GM18870 (cell line): ENCODE measurements at regions not wholly inside any gene's neighbourhood (a gene's known extent, or its start where the extent isn't known, plus 50 kb on each side); places are given as distances from the start of the nearest gene placed in this dataset.

Experiments
- ATAC-seq: cut with Tn5 transposase; IDR thresholded peaks from one replicate; pipeline ENCODE4 v1.9.1; 2021; ENCODE audit warnings: moderate library complexity; ENCODE audit not compliant: unreplicated experiment

DNA sequence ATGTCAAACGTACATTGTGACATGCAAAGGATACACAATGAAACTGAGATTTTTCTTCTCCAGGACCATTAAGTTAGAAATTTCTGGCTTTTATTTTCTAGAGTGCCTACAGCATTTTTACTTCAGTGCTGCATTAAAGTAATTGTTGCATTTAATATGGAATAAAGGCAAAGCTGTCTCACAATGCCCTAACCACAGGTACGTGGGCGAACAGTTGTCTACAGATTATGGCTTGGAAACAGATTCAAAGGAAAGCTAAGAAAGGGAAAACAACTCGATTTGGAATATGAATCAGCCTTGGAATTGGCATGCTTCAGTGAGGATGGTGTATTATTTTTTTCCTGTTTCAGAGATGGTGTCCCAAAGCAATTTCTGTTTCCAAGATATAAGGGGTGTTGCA is 79.1 kb upstream of the TUSC7 start:
- no peak for ATAC-seq

DNA sequence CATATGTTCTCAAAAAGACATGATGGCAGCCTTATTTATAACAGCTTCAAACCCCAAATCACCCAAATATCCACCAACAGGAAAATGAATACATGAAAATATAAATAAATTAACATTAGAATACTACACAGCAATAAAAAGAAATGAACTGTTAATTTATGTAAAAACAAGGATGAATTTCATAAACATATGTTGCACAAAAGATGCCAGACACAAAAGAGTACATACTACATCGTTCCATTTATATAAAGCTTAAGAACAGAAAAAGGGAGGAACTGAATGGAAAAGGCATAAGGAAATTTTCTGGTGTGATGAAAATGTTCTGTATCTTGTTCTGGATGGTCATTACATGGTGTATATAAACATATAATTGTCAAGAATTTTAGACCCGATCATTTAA is 69.9 kb upstream of the TUSC7 start:
- no peak for ATAC-seq

DNA sequence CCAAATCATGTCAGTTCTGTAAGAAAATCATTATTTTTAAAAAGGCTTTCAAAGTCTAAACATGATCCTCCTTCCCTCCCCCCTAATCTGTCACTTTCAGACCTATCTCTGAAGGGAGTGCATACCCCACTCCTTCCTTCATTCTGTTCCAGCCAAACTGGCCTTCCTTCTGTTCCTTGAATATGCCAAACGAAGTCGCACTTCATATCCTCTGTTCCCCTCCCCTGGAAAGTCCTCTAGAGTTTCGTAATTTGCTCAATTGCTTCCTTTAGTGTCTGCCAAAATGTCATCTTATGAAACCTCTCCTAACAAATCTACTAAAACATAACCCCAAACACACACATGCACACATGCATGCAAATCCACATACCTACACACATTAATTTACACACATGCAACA is 69.5 kb upstream of the TUSC7 start:
- ATAC-seq: no peak

DNA sequence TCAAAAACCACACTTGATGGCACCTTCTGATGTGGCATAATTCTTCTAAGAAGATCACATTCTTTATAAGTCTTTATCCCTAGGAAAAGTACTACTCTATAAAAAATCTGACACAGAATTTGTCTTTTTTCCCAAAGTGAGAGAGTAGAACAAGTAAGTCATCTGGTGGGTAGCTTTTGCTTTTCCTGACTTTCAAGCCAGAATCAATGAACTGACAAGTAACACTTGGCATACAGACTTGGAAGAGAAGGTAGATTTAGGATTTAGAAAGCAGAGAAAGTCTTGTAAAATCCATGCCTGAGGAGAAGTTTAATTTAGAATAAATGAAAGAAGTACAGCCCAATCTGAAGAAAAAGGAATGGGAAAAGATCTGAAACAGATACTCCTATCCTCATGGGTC is 66.6 kb upstream of the TUSC7 start:
- ATAC-seq: no peak

DNA sequence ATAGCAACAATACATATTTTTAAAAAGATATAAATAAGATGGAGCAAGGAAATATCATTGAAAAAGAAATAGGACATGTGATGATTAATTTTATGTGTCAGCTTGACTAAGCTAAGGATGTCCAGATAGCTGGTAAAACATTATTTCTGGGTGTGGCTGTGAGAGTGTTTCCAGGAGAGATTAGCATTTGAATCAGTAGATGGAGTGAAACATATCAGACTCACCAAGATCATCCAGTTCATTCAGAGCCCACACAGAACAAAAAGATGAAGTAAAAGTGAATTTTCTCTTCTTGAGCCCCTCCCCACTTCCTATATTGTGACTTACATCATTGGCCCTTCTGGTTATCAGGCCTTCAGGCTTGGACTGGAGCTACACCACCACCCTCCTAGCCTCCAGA is 61.6 kb upstream of the TUSC7 start:
- ATAC-seq: no peak
